Epithelial cell of esophagus (primary cell): ENCODE measurements at regions not wholly inside any gene's neighbourhood (a gene's known extent, or its start where the extent isn't known, plus 50 kb on each side); places are given as distances from the start of the nearest gene placed in this dataset.

Experiments used
- DNase-seq: peaks from one replicate; pipeline ENCODE4 v3.0.0; 2010; ENCODE audit warnings: low read depth
- H3K4me3 ChIP-seq: 2 replicates; pipeline ENCODE4 v1.5.1; 2011; ENCODE audit warnings: mild to moderate bottlenecking, low read length, control low read depth
- CTCF ChIP-seq: IDR thresholded peaks from 2 replicates; pipeline ENCODE4 v1.5.1; 2011; ENCODE audit warnings: low read depth, mild to moderate bottlenecking, low read length, control low read depth, inconsistent platforms; ENCODE audit not compliant: insufficient read depth; ENCODE audit errors: missing control alignments

- TF ChIP-seq CTCF = no peak
- H3K4me3 ChIP-seq = no peak overlapping the region
- no peak for DNase-seq
Observed at GRCh38 chr20:23217023-23217422, 130.9 kb upstream of the CD93 start.

- no peak overlapping the region for H3K4me3 ChIP-seq
- TF ChIP-seq CTCF = no peak
Observed at GRCh38 chr20:23215344-23215995, 129.3 kb upstream of the CD93 start.

GRCh38 chr20:23214903-23215302 is 128.8 kb upstream of the CD93 start:
- H3K4me3 ChIP-seq = no peak overlapping the region
- DNase-seq = no peak
- TF ChIP-seq CTCF = no peak

More at GRCh38 chr20:23215344-23215995, 129.3 kb upstream of the CD93 start:
- DNase-seq = no peak

- no peak for TF ChIP-seq CTCF
- no peak for DNase-seq
- no peak overlapping the region for H3K4me3 ChIP-seq
Observed at GRCh38 chr20:23212464-23212995, 126.4 kb upstream of the CD93 start.

GRCh38 chr20:23212011-23212410 is 125.9 kb upstream of the CD93 start:
- no peak for TF ChIP-seq CTCF
- no peak overlapping the region for H3K4me3 ChIP-seq
- no peak for DNase-seq

GRCh38 chr20:23211164-23211563 is 125.0 kb upstream of the CD93 start:
- H3K4me3 ChIP-seq = no peak overlapping the region
- no peak for TF ChIP-seq CTCF
- no peak for DNase-seq
